Hematopoietic multipotent progenitor cell treated with erythropoietin and hydrocortisone succinate and interleukin-3 and kit ligand, for 15 days (in vitro differentiated cells): ENCODE measurements at regions not wholly inside any gene's neighbourhood (a gene's known extent, or its start where the extent isn't known, plus 50 kb on each side); places are given as distances from the start of the nearest gene placed in this dataset.

Experiments used
- DNase-seq: peaks from one replicate; pipeline ENCODE4 v3.0.0-alpha.2; 2015; ENCODE audit warnings: low spot score

GRCh38 chr9:106528158-106528557 lies 334.8 kb upstream of the ZNF462 start:
- DNase-seq, result no peak

- DNase-seq, result no peak
These were observed 333.4 kb upstream of the ZNF462 start for GRCh38 chr9:106529616-106530015.

- DNase-seq, result no peak
These were observed 331.5 kb upstream of the ZNF462 start for GRCh38 chr9:106531491-106531890.

- DNase-seq, result no peak
These were observed 330.5 kb upstream of the ZNF462 start for GRCh38 chr9:106532306-106533015.

- no peak for DNase-seq
These were observed 328.2 kb upstream of the ZNF462 start for GRCh38 chr9:106534800-106535199.

- no peak for DNase-seq
These were observed 327.5 kb upstream of the ZNF462 start for GRCh38 chr9:106535439-106535838.

- DNase-seq, result no peak
These were observed 304.8 kb upstream of the ZNF462 start for GRCh38 chr9:106557996-106558667.

- no peak for DNase-seq
These were observed 302.4 kb upstream of the ZNF462 start for GRCh38 chr9:106560540-106560939.

GRCh38 chr9:106575823-106576222 lies 287.1 kb upstream of the ZNF462 start:
- DNase-seq, result no peak

- DNase-seq, result no peak
These were observed 286.7 kb upstream of the ZNF462 start for GRCh38 chr9:106576232-106576760.

- no peak for DNase-seq
These were observed 285.8 kb upstream of the ZNF462 start for GRCh38 chr9:106577121-106577520.

GRCh38 chr9:106580546-106580945 lies 282.4 kb upstream of the ZNF462 start:
- no peak for DNase-seq

GRCh38 chr9:106581973-106582372 lies 281.0 kb upstream of the ZNF462 start:
- no peak for DNase-seq

- DNase-seq, result no peak
These were observed 279.2 kb upstream of the ZNF462 start for GRCh38 chr9:106583751-106584150.

GRCh38 chr9:106587042-106587441 lies 275.9 kb upstream of the ZNF462 start:
- no peak for DNase-seq

GRCh38 chr9:106588626-106589025 lies 274.3 kb upstream of the ZNF462 start:
- DNase-seq, result no peak

GRCh38 chr9:106590759-106591505 lies 272.0 kb upstream of the ZNF462 start:
- DNase-seq, result no peak

GRCh38 chr9:106593201-106593600 lies 269.8 kb upstream of the ZNF462 start:
- no peak for DNase-seq

- DNase-seq, result no peak
These were observed 266.0 kb upstream of the ZNF462 start for GRCh38 chr9:106596984-106597383.

- no peak for DNase-seq
These were observed 261.9 kb upstream of the ZNF462 start for GRCh38 chr9:106600955-106601560.

- DNase-seq, result no peak
These were observed 260.6 kb upstream of the ZNF462 start for GRCh38 chr9:106602344-106602743.

- no peak for DNase-seq
These were observed 249.7 kb upstream of the ZNF462 start for GRCh38 chr9:106613250-106613737.
